ENCODE measurements at regions not wholly inside any gene's neighbourhood (a gene's known extent, or its start where the extent isn't known, plus 50 kb on each side); places are given as distances from the start of the nearest gene placed in this dataset.
"Not testable (repeated sequence)": the region's sequence is repeated elsewhere in the genome, so short reads cannot be mapped to it uniquely, and the experiment has no call there.

DNA sequence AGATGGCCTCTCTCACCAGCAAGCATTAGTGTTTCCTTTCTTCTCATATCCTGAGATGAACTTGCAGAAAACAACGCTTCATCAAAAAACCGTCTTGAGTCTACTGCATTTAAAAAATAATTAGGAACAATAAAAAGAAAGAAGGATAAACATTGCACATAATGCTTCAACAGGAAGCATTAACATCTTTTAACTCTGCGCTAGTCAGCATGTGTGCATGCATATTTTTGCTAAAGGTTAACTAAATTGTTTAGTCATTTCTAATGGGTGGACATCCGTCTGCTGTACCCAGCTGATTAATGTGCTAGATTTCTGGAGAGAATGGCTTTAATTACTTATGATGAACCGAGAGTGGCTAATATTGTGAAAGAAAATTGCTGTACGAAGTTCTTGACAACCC is 349.3 kb downstream of the SOX4 start:
- H3K9me3 ChIP-seq (replicated peaks in 1 of 3) = no peaks in the 10 kb centered on the region
- H3K4me1 ChIP-seq (replicated peaks in 1 of 2) = no peaks in the 10 kb centered on the region
- TF ChIP-seq, protein P1, sequence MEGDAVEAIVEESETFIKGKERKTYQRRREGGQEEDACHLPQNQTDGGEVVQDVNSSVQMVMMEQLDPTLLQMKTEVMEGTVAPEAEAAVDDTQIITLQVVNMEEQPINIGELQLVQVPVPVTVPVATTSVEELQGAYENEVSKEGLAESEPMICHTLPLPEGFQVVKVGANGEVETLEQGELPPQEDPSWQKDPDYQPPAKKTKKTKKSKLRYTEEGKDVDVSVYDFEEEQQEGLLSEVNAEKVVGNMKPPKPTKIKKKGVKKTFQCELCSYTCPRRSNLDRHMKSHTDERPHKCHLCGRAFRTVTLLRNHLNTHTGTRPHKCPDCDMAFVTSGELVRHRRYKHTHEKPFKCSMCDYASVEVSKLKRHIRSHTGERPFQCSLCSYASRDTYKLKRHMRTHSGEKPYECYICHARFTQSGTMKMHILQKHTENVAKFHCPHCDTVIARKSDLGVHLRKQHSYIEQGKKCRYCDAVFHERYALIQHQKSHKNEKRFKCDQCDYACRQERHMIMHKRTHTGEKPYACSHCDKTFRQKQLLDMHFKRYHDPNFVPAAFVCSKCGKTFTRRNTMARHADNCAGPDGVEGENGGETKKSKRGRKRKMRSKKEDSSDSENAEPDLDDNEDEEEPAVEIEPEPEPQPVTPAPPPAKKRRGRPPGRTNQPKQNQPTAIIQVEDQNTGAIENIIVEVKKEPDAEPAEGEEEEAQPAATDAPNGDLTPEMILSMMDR (IDR thresholded peaks at IDR 0.05) = no peak
- no peak for TF ChIP-seq POLR2A (IDR thresholded peaks at IDR 0.05)
- no peaks in the 10 kb centered on the region for H3K36me3 ChIP-seq (replicated peaks in 1 of 2)
- intact Hi-C loops (cut with DNase I) = no loop called here
- DNase-seq = no peak
- no peaks in the 10 kb centered on the region for H3K27me3 ChIP-seq
- H3K27ac ChIP-seq = no peak overlapping the region
- WGBS, 4 donors = 53 to 65% (median 60%) methylated on average over 6 of the region's 6 CpGs
- H3K4me3 ChIP-seq = no peak overlapping the region

DNA sequence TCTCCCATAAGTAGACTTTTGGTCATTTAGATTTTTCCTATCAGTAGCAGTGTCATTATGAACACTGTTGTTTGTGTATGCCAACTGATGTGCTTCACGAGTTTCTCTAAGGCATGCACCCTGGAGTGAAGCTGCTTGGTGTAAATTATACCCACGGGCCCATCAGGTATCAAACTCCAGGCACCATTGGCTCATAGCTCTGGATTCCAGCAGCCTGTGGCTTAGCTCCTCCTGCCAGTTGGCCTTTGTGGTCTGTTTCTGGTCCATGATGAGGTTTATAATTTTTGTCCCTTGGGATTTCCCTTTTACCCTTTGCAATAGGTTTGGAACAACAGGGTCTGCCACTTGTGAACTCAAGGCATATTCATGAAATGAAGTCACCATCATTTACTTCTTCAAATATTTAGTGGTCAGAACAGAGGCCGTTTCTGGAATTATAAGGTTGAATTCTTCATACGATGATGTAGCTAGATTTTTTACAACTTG is 350.5 kb downstream of the PRL start:
- no peaks in the 10 kb centered on the region for H3K27me3 ChIP-seq
- intact Hi-C loops (cut with DNase I) = no loop called here
- no peak overlapping the region for H3K27ac ChIP-seq
- H3K4me3 ChIP-seq = no peak overlapping the region
- H3K9me3 ChIP-seq (replicated peaks in 1 of 3) = no peaks in the 10 kb centered on the region
- no peak for TF ChIP-seq POLR2A (IDR thresholded peaks at IDR 0.05)
- TF ChIP-seq, protein P1 (IDR thresholded peaks at IDR 0.05) = no peak
- no peak for DNase-seq
- no peaks in the 10 kb centered on the region for H3K4me1 ChIP-seq (replicated peaks in 1 of 2)
- WGBS, 4 donors = 70 to 85% (median 81%) methylated on average over 4 of the region's 4 CpGs
- H3K36me3 ChIP-seq (replicated peaks in 1 of 2) = no peaks in the 10 kb centered on the region

DNA sequence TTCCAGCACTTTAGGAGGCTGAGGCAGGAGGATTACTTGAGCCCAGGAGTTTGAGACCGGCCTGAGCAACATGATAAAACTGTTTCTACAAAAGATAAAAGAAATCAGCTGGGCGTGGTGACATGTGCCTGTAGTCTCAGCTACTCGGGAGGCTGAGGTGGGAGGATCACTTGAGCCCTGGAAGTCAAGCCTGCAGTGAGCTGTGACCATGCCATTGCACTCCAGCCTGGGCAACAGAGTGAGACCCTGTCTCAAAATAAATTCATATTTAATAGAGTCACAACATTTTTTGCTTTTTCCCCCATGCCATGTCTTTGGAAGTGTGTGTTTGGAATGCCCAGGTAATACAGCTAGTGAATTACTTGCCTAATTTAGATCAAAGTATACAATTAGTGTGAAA is 349.6 kb downstream of the PRL start:
- not testable (repeated sequence) for H3K4me1 ChIP-seq (replicated peaks in 1 of 2)

DNA sequence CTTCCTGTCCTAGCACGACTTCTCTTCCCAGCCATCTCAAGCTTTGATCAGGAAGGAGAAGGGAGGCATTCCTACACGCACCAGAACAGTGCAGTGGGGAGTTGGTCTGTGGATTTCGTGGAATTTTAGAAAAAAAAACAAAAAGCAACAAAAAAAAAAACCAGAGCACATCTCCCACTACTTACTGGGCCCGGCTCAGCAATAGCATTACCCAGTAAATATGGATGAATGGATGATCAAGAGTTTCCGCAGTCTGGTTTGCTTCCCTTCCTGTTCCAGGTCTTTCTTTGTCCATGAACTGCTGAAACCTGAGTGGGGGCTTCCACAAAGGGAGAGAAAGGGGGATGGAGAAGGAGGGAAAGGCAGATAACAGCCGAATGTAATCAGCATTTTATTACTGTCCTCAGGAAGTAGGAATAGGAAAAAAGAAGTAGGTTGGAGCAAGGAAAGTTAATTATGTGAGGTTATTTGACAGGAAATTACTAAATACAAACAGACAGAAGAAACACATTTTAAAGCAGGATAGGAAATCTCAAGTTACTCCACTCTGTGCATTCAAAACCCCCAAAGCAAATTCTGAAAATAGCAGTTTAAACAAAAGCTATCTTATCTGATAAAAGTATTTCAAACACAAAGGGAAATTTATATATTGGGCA is 349.0 kb downstream of the PRL start:
- H3K9me3 ChIP-seq (replicated peaks in 1 of 3) = no peaks in the 10 kb centered on the region
- intact Hi-C loops (cut with DNase I) = no loop called here
- no peaks in the 10 kb centered on the region for H3K27me3 ChIP-seq
- H3K27ac ChIP-seq = no peak overlapping the region
- 52 to 69% (median 58%) methylated on average over 6 of the region's 6 CpGs for WGBS, 4 donors
- H3K36me3 ChIP-seq (replicated peaks in 1 of 2) = no peaks in the 10 kb centered on the region
- TF ChIP-seq, protein P1 (IDR thresholded peaks at IDR 0.05) = no peak
- no peak for TF ChIP-seq POLR2A (IDR thresholded peaks at IDR 0.05)
- no peak for DNase-seq
- H3K4me1 ChIP-seq (replicated peaks in 1 of 2) = no peaks in the 10 kb centered on the region
- H3K4me3 ChIP-seq = no peak overlapping the region

More for the DNA sequence above, 349.6 kb downstream of the PRL start:
- DNase-seq; H3K9me3 ChIP-seq (replicated peaks in 1 of 3); H3K27me3 ChIP-seq; H3K36me3 ChIP-seq (replicated peaks in 1 of 2); H3K27ac ChIP-seq; H3K4me3 ChIP-seq; intact Hi-C loops (cut with DNase I): not testable (repeated sequence)
- 89 to 95% (median 92%) methylated on average over 3 of the region's 3 CpGs for WGBS, 4 donors

DNA sequence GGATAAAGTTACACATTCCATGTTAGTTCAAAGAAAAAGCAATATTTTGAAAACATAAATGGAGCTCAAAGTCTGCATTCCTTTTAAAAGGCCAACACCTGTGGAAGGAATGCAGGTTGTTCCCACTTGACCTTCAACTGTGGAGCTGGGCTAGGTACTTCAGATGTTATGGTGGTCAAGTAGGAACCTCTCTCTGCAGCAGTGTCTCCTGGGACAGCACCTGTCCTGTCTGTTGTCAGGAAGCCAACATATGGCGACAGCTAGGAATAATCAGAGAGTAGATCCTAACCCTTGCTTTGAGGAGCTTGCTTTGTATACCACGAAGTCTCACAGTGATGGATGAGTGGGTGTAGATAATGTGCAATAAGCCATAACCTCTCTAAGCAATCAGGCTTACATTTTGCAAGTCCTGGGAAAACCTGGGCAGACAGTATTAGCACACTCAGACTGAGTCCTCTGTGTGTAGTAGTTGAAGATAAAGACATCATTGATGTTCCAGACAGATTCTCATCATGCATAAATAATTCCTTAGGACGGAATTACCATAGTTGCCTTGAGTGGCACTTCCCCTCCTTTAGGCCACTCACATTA is 347.5 kb downstream of the PRL start:
- intact Hi-C loops (cut with DNase I) = no loop called here
- no peaks in the 10 kb centered on the region for H3K27me3 ChIP-seq
- H3K9me3 ChIP-seq (replicated peaks in 1 of 3) = no peaks in the 10 kb centered on the region
- no peaks in the 10 kb centered on the region for H3K36me3 ChIP-seq (replicated peaks in 1 of 2)
- TF ChIP-seq, protein P1 (IDR thresholded peaks at IDR 0.05) = no peak
- TF ChIP-seq POLR2A (IDR thresholded peaks at IDR 0.05) = no peak
- WGBS, 4 donors = 78 to 89% (median 79%) methylated on average over 3 of the region's 3 CpGs
- H3K4me1 ChIP-seq (replicated peaks in 1 of 2) = no peaks in the 10 kb centered on the region
- no peak overlapping the region for H3K27ac ChIP-seq
- no peak overlapping the region for H3K4me3 ChIP-seq
- no peak for DNase-seq

All from adrenal gland (tissue), 9 donors.